Erythroblast (primary cell): ENCODE measurements at regions not wholly inside any gene's neighbourhood (a gene's known extent, or its start where the extent isn't known, plus 50 kb on each side); places are given as distances from the start of the nearest gene placed in this dataset.

ENCODE experiments used
- DNase-seq, 2 experiments: peaks; one replicate each; lab custom pipeline; 2025; lab: John Stamatoyannopoulos, UW
- GATA1 ChIP-seq: IDR thresholded peaks from 2 replicates; pipeline ENCODE4 v1.6.1; 2011; ENCODE audit warnings: low read depth, mild to moderate bottlenecking, control low read depth, low read length, moderate library complexity
- POLR2A ChIP-seq: IDR thresholded peaks from 2 replicates; pipeline ENCODE4 v1.6.1; 2011; ENCODE audit warnings: mild to moderate bottlenecking, low read length

- TF ChIP-seq GATA1 = no peak
- TF ChIP-seq POLR2A = no peak
- no peak for DNase-seq
Observed at GRCh38 chr10:63716016-63716580, 194.9 kb downstream of the REEP3 start.

- TF ChIP-seq GATA1 = no peak
- no peak for TF ChIP-seq POLR2A
- no peak for DNase-seq
Observed at GRCh38 chr10:63717027-63717715, 196.0 kb downstream of the REEP3 start.

GRCh38 chr10:63718006-63718405, 196.8 kb downstream of the REEP3 start:
- DNase-seq = no peak
- TF ChIP-seq POLR2A = no peak

GRCh38 chr10:63718421-63718820, 197.2 kb downstream of the REEP3 start:
- DNase-seq = no peak
- no peak for TF ChIP-seq POLR2A
- TF ChIP-seq GATA1 = no peak

- TF ChIP-seq GATA1 (no peak), POLR2A (no peak)
- DNase-seq = no peak
Observed at GRCh38 chr10:63719226-63719856, 198.1 kb downstream of the REEP3 start.

- TF ChIP-seq GATA1 (no peak), POLR2A (no peak)
- peak; percentile 49 to 71 for DNase-seq
Observed at GRCh38 chr10:63720072-63720537, 198.9 kb downstream of the REEP3 start.

- DNase-seq = no peak
Observed at GRCh38 chr10:63720676-63721075, 199.5 kb downstream of the REEP3 start.

GRCh38 chr10:63722537-63722936, 201.3 kb downstream of the REEP3 start:
- DNase-seq = no peak
- no peak for TF ChIP-seq GATA1
- TF ChIP-seq POLR2A = no peak

More at GRCh38 chr10:63720676-63721075, 199.5 kb downstream of the REEP3 start:
- TF ChIP-seq POLR2A (no peak), GATA1 (no peak)

GRCh38 chr10:63723320-63723719, 202.1 kb downstream of the REEP3 start:
- DNase-seq = no peak
- TF ChIP-seq GATA1 = no peak

GRCh38 chr10:63723741-63724140, 202.5 kb downstream of the REEP3 start:
- TF ChIP-seq GATA1 = no peak
- TF ChIP-seq POLR2A = no peak
- DNase-seq = no peak

- TF ChIP-seq POLR2A = no peak
- DNase-seq = no peak
Observed at GRCh38 chr10:63724922-63725321, 203.7 kb downstream of the REEP3 start.

GRCh38 chr10:63726867-63727266, 205.7 kb downstream of the REEP3 start:
- TF ChIP-seq GATA1 (no peak), POLR2A (no peak)
- no peak for DNase-seq

GRCh38 chr10:63727636-63728035, 206.4 kb downstream of the REEP3 start:
- TF ChIP-seq POLR2A (no peak), GATA1 (no peak)
- no peak for DNase-seq

- TF ChIP-seq GATA1 (no peak), POLR2A (no peak)
- DNase-seq = no peak
Observed at GRCh38 chr10:63735305-63735704, 214.1 kb downstream of the REEP3 start.

GRCh38 chr10:63738410-63738809, 217.2 kb downstream of the REEP3 start:
- TF ChIP-seq POLR2A (no peak), GATA1 (no peak)

More at GRCh38 chr10:63738410-63738809, 217.2 kb downstream of the REEP3 start:
- DNase-seq = no peak
